GM21786 (cell line): ENCODE measurements at regions not wholly inside any gene's neighbourhood (a gene's known extent, or its start where the extent isn't known, plus 50 kb on each side); places are given as distances from the start of the nearest gene placed in this dataset.

Source experiments
- ATAC-seq: cut with Tn5 transposase; IDR thresholded peaks from one replicate; pipeline ENCODE4 v1.9.1; 2021; ENCODE audit not compliant: unreplicated experiment

DNA sequence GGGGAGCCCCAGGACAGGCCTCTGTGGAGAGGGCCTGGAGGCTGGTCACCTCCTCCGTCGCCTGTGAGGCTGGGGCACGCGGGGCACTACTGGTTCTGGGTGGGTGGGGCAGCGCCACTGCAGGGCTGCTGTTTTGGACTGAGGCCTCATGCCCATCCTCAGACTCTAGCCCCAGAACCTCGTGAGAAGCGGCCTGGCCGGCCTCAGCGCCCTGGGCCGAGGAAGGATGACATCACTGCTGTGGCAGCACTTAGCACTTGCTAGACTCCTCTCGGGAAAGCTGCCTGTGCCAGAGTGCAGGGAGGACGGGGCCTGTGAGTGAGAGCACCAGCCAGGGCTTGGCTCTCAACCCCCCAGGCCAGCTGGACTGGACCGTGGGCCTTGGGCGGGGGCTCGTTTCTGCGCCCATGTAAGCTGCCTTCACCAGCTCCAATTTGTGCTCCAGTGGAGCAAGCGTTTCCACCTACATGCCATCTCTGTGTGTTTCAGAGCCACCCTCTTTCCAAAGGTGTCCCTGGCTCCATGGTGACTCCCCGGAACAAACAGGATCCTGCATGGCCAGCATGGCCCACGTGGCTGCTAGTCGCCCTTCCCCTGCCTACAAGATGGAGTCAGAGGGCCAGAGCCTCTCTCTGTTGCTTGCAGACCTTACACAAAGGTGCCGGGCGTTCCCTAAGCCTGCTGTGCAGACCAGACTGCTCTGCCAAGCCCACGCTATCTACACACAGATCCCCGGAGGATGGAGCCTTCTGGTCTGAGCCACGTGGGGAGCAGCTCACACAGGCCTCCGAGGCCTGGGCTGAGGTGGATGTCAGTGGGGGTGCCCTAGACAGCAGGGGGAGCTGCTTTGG, 102.9 kb downstream of the CTTN start:
- ATAC-seq: no peak

DNA sequence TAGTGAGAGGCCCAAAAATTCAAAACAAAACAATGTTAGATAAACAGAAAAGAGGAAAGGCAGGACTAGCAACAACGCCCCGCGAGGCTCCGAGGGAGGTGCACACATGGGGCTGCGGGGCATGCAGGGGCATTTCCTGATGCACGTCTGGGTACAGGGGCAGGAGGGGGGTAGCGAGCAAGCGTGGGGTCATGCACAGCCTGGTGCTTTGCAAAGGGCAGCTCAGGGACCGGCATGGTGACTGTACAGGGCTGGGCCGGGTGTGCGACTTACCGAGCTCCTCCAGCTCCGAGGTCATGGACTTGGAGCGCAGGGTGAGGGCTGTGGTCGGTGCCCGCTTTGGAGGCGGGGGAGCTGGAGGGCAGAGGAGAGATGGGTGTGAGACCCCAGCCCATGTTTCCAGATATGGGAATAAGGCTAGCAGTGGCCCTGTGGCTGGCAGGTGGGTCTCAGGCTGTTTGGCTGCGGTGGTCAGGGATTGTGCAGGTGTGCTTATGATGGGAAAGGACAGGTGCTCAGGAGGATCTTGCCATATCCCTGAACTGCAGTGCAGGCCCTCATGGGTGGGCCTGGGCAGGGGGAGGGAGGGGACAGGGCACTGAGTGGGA, 103.7 kb downstream of the CTTN start:
- ATAC-seq: no peak

DNA sequence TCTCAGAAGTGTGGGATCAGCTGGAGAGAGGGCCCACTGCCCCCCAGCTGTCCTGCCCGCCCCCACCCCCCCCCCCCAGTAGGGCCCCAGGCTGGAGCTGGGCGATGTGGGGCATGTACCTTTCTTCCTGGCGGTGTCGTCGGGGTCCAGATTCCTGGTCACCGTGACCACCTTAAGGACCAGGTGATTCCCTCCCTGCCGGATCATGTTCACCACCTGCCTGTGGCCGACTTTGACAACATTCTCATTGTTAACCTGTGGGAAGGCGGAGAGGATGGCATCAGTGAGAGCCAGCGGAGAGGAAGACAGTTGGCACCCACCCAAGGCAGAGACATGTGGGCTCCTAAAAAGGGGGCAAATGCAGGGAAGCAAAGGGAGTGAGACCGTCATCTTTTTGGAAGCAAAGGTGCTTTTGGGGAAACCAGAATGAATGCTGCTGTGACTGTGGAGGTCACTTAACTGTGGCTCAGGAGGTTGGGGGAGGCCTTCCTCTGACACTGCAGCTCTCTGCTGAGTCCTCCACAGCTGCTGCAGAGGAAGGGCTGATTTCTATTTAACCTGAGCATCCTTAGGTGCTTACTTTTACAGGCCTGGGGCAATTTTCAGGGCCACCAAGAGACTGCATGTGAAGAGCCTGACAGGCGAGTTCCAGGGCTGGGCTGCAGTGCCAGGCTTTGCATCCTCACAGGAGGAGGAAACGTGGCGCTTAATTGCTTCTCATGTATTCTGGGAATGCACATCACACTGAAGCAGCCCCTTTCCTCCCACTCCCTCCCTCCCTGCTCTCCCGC, 104.5 kb downstream of the CTTN start:
- ATAC-seq: no peak

DNA sequence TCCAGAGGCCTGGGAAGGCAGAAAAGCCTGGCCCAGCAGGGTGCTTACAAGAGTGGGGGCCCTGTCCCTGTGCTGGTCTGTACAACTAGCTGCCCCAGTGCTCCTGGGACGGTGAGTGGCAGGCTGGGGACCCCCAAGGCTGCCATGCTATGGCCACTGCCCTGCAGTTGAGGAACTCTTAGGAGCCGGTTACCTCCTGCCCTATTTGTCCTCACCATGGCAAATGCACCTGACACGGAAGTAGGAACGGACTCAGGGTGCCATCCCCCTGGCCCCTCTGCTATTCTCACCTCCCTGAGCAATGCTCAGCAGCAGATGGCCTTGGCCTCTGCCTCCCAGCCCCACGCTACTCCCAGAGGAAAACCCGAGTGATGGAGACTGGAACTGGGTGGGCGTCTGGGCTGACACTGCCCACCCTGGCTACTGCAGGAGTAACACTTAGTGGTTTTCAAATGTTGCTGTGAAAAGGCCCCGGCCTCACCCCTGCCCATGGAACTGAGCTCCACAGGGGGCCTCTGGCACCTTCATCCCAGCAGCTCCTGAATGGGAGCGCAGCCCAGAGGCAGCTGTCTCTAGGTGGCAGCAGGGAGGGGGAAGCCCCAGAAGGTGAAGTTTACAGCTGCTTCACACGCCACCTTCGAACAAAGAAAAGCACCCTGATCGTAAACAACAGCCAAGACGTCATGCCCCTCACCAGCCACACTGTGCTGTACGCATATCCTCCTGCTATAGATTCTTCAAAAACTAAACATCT, 105.3 kb downstream of the CTTN start:
- ATAC-seq: no peak

DNA sequence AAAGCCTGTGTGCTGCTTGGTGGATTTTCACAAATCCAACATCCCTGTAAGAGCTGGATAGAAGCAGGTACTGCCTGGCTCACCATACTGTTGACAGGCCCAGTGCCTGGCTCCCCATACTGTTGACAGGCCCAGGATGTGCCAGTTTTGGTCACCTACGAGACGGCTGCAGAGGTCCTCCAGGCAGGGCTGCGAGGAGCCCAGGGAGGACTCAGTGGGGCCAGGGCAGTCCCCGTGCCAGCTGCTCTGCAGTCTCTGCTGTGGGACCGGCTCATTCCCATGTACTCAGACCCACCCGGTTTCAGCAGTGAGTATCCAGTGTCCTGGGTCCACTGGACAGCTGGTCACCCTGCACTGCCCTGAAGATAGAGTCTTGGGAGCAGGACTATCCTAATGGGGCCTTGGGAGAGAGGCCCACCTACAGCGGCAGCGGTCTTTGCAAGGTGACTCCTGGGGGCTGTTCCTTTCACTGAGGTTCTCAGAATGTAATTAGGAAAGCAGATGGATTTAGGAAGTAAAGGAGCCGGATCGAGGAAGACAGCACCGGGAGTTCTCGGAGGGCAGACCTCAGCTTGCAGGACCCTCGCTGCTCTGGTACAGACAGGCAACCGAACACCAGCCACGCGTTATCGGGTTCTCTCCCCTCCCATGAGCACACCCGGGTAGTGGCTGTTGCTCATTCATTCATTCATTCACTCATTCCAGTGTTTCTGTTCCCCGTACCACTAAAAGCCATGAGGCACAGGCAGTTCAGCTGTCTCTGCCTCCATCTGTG, 106.1 kb downstream of the CTTN start:
- ATAC-seq: no peak

DNA sequence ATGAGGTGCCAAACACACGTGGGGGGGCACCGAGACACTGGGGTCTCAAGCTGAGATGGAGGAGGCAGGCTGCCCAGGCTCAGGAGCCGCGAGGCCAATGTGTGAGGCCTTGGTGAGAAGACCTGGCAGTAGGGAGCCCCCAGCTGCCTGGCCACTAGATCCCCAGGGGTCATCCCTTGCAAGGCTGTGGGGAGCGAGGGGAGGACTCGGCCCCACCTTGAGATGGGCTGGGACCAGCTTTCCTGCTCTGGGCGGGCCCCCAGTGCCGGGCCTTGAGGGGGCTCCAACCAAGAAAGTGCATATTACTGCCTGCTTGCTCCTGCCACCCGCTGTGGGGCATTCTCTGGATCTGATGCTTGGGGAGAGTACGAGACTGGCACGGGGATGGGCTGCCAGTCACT, 107.0 kb downstream of the CTTN start:
- ATAC-seq: no peak

DNA sequence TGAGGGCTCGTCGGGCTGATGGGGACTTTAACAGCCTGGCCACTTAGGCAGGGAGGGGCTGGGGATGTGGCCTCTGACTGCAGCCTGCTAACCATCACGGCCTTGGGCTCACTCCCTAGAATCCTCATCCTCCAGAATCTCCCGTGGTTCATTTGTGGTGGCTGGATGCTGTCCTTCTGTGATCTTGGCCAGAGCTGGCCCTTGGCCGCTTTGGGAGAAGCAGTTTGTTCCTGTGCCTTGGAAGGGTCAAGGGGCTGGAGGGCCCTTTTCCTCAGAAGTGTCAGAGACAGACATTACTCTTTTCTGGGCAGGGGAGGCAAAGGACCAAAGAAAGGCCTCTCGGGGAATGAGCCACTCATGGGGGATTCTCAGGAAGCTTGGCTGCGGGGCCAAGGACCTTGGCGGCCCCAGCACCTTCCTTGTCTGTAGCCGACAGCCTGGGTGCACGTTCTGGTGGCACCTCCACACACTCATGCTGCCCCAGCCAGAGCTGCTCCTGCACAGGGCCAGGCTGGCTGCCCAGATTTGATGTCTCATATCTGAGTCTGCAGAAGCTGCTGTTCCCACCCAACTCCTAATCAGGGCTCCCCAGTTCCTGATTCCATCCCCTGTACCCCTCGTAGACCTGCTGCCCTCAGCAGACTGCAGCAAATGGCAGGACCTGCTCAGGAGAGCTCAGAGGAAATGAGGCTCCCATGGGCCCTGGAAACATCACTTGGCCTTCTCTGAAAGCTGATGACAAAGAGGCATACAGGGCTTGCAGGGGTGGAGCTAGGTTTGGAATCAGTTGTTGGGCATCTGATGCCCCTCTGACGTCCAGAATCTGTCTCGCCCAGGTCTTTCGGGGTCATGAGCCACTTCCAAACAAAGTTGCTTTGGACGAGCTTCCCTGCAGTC, 107.7 kb downstream of the CTTN start:
- ATAC-seq: no peak

DNA sequence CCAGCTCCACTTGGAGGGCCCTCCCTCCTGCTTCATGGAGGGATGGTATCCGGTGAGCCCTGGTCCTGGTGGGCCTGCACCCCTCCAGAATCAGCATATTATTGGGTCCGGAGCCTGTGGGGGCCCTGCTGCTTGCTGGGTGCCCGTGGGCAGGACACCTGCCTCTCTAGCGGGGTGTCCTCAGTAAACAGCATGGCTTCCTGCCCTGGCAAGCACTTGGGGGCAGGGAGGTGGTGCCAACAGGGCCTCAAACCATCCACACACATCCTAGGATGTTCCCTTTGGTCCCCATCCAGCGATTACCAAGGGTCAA, 108.3 kb downstream of the CTTN start:
- no peak for ATAC-seq

DNA sequence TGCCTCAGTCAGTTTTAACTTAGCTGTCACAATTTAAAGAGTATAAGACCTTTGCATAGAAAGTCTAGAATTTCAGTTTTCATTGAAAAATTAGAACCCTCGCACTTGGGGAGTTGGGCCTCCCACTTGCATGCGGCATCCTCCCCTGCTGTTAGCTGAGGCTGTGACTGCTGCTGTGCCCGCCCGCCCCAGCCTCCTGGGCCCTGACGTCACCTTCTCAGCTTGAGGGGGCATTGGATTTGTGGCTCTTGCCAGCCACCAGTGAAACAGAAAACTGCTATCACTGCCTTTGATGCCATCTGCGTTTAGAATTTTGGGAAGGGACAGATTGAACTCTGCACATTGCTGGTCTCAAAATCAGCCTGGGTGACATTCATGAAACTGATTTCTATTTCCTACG, 108.7 kb downstream of the CTTN start:
- ATAC-seq: no peak

DNA sequence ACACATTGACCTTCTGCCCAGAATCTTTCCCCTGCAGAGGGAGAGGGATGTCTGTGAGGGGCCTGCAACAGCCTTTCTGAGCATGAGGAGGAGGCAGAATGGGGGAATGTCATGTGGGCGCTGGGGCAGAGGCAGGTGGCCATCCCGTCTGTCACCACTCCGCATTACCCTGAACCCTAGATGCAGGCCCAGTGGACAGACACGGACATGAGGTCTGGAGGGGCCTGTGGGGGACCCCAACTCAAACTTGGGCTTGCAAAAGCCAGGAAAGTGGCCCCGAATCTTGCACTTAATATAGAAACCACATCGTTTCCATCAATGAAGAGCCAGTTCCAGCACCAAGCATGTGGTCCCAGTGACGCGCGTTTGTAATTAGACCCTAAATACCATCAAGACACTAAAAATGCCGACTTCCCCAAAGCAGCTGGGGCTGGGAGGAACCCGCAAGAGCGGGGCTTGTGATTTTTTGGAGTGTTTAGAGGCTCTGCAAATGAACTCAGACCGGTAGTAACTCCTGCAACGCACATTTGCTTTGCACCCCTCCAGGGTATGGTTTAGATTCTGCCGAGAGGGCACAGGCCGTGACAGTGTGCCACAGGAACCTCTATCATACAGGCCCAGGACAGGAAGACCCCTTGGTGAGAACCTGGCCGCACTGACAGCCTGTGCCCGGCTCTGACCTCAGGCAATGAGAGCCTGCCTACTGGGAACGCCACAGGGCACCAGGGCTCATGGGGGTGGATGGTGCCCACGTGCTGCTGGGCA, 109.3 kb downstream of the CTTN start:
- no peak for ATAC-seq

DNA sequence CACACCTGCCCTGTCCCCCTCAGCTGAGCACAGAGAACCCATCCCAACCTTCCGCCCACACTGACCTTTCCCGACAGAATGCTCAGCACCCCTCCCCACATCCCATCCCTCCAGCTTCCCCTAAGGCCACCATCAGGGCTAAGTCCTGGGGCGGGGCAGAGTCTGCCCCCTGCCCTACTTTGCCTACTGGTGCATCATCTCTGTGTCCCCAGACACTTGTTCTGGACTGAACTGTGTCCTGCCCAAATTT, 109.8 kb downstream of the CTTN start:
- no peak for ATAC-seq

DNA sequence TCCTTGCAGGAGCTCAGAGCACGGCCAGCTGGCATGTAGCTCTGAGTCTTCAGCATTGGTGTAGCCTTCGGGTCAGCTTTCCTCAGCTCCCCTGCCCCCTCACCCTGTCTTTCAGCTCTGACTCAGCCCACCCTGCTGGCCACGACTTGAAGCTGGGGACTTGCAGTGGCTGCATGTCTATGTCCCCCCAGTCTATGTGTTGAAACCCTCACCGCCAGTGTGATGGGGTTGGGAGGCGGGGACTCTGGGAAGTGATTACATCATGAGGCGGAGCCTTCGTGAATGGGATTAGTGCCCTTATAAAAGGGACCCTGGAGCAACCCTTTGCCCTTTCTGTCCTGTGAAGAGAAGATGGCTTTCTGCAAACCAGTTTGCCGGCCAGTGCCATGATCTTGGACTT, 111.1 kb downstream of the CTTN start:
- no peak for ATAC-seq

DNA sequence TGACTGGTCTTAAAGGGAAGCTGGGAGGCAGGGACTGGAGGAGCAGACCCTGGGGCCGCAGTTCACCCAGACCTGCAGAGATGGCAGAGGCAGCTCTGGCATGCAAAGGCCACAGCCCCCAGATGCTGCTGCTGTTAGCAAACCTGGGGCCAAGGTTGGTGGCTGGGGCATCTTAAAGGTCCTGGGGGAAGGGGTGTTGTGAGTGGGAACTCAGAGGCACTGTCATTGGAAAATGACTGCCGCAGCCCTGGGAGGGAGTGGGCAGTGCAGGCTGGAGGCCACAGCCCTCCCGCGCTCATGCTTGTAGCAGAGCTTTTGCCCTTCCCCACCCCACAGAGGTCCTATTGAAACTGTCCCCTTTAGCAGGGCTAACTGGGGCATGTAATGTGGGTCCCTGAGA, 111.8 kb downstream of the CTTN start:
- no peak for ATAC-seq

DNA sequence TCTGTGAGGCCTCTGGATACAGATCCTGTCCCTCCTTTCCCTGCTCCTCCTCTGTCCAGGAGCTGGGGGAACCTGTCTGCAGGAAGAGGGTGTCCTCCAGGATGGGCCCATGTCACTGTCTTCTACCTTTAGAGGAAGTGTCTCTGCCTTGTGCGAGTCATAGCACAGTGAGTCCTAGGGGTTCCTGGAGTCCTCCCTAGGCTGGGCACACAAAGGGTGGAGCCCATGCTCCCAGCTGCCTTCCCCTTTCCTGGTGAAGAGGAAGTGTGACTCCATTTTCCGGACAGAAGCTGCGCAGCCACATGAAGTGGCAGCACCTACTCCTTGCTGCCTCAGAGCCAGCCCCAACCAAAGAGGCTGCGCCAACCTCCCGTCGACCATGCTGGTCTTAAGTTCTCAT, 112.2 kb downstream of the CTTN start:
- no peak for ATAC-seq

DNA sequence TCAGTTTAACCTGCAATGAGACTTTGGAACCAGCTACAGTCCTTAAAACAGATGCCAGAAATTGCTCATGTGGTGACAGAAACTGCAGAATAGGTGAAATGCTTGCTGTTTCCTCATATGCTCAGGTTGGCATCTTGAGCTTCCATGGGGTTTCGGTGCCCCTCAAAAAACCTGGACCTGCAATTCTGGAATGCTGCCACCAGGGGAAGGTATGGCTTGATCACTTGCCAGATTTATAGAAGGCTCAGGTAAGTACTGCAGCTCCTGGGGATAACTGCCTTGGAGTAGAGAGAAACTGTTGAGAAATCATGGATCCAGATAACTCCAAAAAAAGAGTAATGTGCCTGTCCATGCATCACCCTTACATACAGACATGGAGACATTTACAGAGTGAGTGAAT, 113.0 kb downstream of the CTTN start:
- ATAC-seq: no peak

DNA sequence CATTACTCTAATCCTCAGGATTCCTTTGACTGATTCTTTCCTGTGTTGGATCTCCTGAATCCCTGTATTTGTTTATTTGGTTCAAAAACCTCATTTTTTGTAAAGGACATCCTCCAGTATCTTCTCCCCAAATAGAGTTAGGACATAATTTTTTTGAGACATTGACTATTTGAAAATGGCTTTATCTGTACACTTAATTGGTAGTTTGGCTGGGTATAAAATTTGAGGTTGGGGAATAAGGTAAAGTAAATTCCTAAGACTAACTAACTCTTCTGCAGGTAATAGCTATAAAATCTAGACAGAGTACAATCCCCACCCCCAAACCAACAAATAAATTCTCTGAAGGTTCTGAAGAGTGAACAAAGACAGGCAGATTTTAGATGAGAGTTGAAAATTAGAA, 114.4 kb downstream of the CTTN start:
- ATAC-seq: no peak

DNA sequence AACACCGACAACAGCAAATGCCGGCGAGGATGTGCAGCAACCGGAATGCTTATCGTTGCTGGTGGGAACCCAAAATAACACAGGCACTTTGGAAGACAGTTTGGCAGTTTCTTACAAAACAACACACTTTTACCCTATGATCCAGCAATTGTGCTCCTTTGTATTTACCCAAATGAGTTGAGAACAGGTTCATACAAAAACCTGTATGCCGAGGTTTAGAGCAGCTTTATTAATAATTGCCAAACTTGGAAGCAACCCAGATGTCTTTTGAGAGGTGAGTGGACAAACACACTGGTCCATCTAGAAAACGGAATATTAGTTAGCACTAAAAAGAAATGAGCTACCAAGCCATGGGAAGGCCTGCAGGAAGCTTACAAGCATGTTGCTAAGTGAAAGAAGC, 118.9 kb downstream of the CTTN start:
- ATAC-seq: no peak

DNA sequence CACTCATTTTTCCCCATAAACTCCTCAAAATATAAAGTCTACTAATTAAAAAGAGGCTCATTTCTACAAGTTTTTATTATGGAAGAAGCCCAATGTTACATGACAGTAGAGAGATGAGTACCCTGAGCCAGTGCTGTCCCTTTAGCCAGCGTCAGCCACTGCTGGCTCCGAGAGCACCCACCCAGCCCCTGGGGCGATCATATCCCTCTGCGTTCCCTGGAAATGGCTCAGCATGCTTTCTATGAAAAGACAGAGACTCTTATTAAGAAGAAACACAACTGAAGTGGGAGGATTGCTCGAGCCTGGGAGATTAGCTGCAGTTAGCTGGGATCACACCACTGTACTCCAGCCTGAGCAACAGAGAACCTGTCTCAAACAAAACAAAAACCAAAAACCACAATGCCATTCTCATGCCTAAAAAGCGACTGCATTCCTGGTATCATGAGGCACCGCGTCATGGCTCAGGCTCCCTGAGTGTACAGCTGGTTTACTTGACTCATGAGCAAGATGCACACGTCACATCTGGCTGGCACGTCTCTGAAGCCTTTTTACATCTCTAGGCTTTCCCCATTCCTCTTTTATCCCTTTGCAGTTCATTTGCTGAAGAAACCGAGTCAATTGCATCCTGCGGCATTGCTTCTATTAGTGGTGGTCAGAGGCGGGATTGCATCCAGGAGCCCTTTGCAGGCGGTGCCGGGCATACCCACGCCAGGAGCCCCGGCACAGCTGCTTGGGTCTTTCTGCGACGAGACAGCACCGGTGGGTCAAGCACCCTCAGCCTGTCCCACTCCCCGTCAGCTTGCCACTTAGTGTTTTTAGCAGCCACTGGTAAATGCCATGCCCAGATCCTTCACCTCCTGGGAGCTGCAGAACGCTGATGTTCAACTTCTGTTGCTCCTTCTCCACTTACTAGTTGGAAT, 119.9 kb downstream of the CTTN start:
- ATAC-seq: no peak
